H9 (cell line): ENCODE measurements at regions not wholly inside any gene's neighbourhood (a gene's known extent, or its start where the extent isn't known, plus 50 kb on each side); places are given as distances from the start of the nearest gene placed in this dataset.

Source experiments
- DNase-seq: peaks from one replicate; pipeline ENCODE4 v3.0.0-alpha.2; 2017
- H2AFZ ChIP-seq: one replicate; pipeline ENCODE4 v1.6.1; 2013; ENCODE audit warnings: mild to moderate bottlenecking, low read length, control low read depth, moderate library complexity
- H2AK5ac ChIP-seq: 2 replicates; pipeline ENCODE4 v1.6.1; 2013; ENCODE audit warnings: low read length, control low read depth, mixed read lengths; ENCODE audit not compliant: insufficient read length
- H2BK120ac ChIP-seq: one replicate; pipeline ENCODE4 v1.6.1; 2013; ENCODE audit warnings: low read depth, mild to moderate bottlenecking, low read length, control low read depth, inconsistent platforms; ENCODE audit not compliant: poor library complexity, severe bottlenecking
- H2BK12ac ChIP-seq: 2 replicates; pipeline ENCODE4 v1.6.1; 2013; ENCODE audit warnings: low read length, control low read depth, mixed read lengths, low read depth; ENCODE audit not compliant: insufficient read length
- H2BK15ac ChIP-seq: 2 replicates; pipeline ENCODE4 v1.6.1; 2013; ENCODE audit warnings: low read depth, low read length, control low read depth
- H2BK20ac ChIP-seq: one replicate; pipeline ENCODE4 v1.6.1; 2013; ENCODE audit warnings: low read depth, mild to moderate bottlenecking, low read length, control low read depth, inconsistent platforms; ENCODE audit not compliant: poor library complexity, severe bottlenecking
- H2BK5ac ChIP-seq: 2 replicates; pipeline ENCODE4 v1.6.1; 2013; ENCODE audit warnings: low read length, control low read depth, mixed read lengths; ENCODE audit not compliant: insufficient read length
- H3K14ac ChIP-seq: 2 replicates; pipeline ENCODE4 v1.6.1; 2013; ENCODE audit warnings: low read length, control low read depth; ENCODE audit not compliant: insufficient read depth
- H3K18ac ChIP-seq: 2 replicates; pipeline ENCODE4 v1.6.1; 2013; ENCODE audit warnings: low read depth, mild to moderate bottlenecking, mixed read lengths, low read length, control low read depth; ENCODE audit not compliant: insufficient read length
- H3K23ac ChIP-seq: 2 replicates; pipeline ENCODE4 v1.6.1; 2013; ENCODE audit warnings: low read length, control low read depth, mixed read lengths, low read depth; ENCODE audit not compliant: insufficient read length
- H3K23me2 ChIP-seq: 2 replicates; pipeline ENCODE4 v1.6.1; 2013; ENCODE audit warnings: low read depth, mild to moderate bottlenecking, mixed read lengths, low read length, control low read depth; ENCODE audit not compliant: insufficient read length, poor library complexity, severe bottlenecking
- H3K27ac ChIP-seq: 2 replicates; pipeline ENCODE4 v1.5.1; 2013; ENCODE audit warnings: low read length, control low read depth, mixed read lengths, low read depth; ENCODE audit not compliant: insufficient read length
- H3K27me3 ChIP-seq: 2 replicates; pipeline ENCODE4 v1.6.1; 2013; ENCODE audit warnings: low read length, control low read depth, inconsistent platforms; ENCODE audit not compliant: insufficient read depth
- H3K4ac ChIP-seq: 2 replicates; pipeline ENCODE4 v1.6.1; 2013; ENCODE audit warnings: low read depth, mild to moderate bottlenecking, control low read depth, inconsistent platforms, low read length, moderate library complexity
- H3K4me1 ChIP-seq: 2 replicates; pipeline ENCODE4 v1.6.1; 2013; ENCODE audit warnings: low read length, control low read depth, inconsistent platforms; ENCODE audit not compliant: insufficient read depth
- H3K4me2 ChIP-seq: 2 replicates; pipeline ENCODE4 v1.6.1; 2013; ENCODE audit warnings: low read length, control low read depth, mixed read lengths; ENCODE audit not compliant: insufficient read length, insufficient read depth
- H3K56ac ChIP-seq: 2 replicates; pipeline ENCODE4 v1.6.1; 2013; ENCODE audit warnings: low read depth, mild to moderate bottlenecking, mixed read lengths, low read length, control low read depth; ENCODE audit not compliant: insufficient read length
- H3K79me1 ChIP-seq: 2 replicates; pipeline ENCODE4 v1.6.1; 2013; ENCODE audit warnings: low read depth, mild to moderate bottlenecking, moderate library complexity, low read length, control low read depth, inconsistent platforms; ENCODE audit not compliant: insufficient read depth, poor library complexity, severe bottlenecking
- H3K79me2 ChIP-seq: 2 replicates; pipeline ENCODE4 v1.6.1; 2013; ENCODE audit warnings: low read length, control low read depth, inconsistent platforms; ENCODE audit not compliant: insufficient read depth
- H3K9ac ChIP-seq: 2 replicates; pipeline ENCODE4 v1.6.1; 2013; ENCODE audit warnings: low read length, control low read depth, mixed read lengths; ENCODE audit not compliant: insufficient read length; ENCODE audit errors: extremely low read depth
- H3K9me3 ChIP-seq: one replicate; pipeline ENCODE4 v1.6.1; 2013; ENCODE audit warnings: low read depth, low read length, inconsistent platforms; ENCODE audit not compliant: control insufficient read depth
- H3T11ph ChIP-seq: one replicate; pipeline ENCODE4 v1.6.1; 2013; ENCODE audit warnings: mild to moderate bottlenecking, low read length, control low read depth, inconsistent platforms
- H4K20me1 ChIP-seq: one replicate; pipeline ENCODE4 v1.6.1; 2013; ENCODE audit not compliant: control insufficient read depth, insufficient read length, insufficient read depth
- H4K5ac ChIP-seq: 2 replicates; pipeline ENCODE4 v1.6.1; 2013; ENCODE audit warnings: low read depth, mild to moderate bottlenecking, mixed read lengths, low read length, control low read depth; ENCODE audit not compliant: insufficient read length
- H4K8ac ChIP-seq: replicated peaks from 2 replicates; pipeline ENCODE4 v1.6.1; 2013; ENCODE audit warnings: low read length, control low read depth, mixed read lengths, low read depth; ENCODE audit not compliant: insufficient read length
- H4K91ac ChIP-seq: 2 replicates; pipeline ENCODE4 v1.6.1; 2013; ENCODE audit warnings: low read depth, mild to moderate bottlenecking, moderate library complexity, mixed read lengths, low read length, control low read depth; ENCODE audit not compliant: insufficient read length
- H3K27ac Mint-ChIP-seq, 3 experiments: 2 replicates in 2 of 3; 3 replicates in 1 of 3; pipeline ENCODE4 v1.8.0; 2020 to 2021; ENCODE audit warnings: mixed read lengths in 3 of 3, mild to moderate bottlenecking in 1 of 3, moderate library complexity in 1 of 3
- H3K27me3 Mint-ChIP-seq: 2 replicates; pipeline ENCODE4 v1.8.0; 2021; ENCODE audit warnings: low read depth, mild to moderate bottlenecking, moderate library complexity, mixed read lengths
- H3K36me3 Mint-ChIP-seq, 3 experiments: 2 replicates in 2 of 3; 3 replicates in 1 of 3; pipeline ENCODE4 v1.8.0; 2020 to 2021; ENCODE audit warnings: low read depth in 3 of 3, mixed read lengths in 3 of 3; ENCODE audit not compliant: insufficient read depth in 1 of 3
- H3K4me1 Mint-ChIP-seq, 2 experiments: 2 replicates each; pipeline ENCODE4 v1.8.0; 2020; ENCODE audit warnings: mixed read lengths in 2 of 2
- H3K4me3 Mint-ChIP-seq, 2 experiments: 2 replicates in 1 of 2; 3 replicates in 1 of 2; pipeline ENCODE4 v1.8.0; 2020 to 2021; ENCODE audit warnings: mild to moderate bottlenecking in 2 of 2, mixed read lengths in 2 of 2, moderate library complexity in 1 of 2
- H3K9me3 Mint-ChIP-seq, 2 experiments: 2 replicates in 1 of 2; 3 replicates in 1 of 2; pipeline ENCODE4 v1.8.0; 2020; ENCODE audit warnings: mild to moderate bottlenecking in 2 of 2, mixed read lengths in 2 of 2, moderate library complexity in 1 of 2
- WGBS: extraction: QIAGEN DNeasy Blood & Tissue Kit; methylation state at CpG from one replicate; pipeline ENCODE4 v1.1.7; 2013; ENCODE audit warnings: missing lambda C conversion rate, low lambda C conversion rate, mixed read lengths; ENCODE audit not compliant: insufficient read length; ENCODE audit errors: extremely low coverage; 5-methylcytosine and 5-hydroxymethylcytosine counted together
- TF ChIP-seq, protein P1 (sequence below): fragments of 200-600 bp; sonication (generic); conservative IDR thresholded peaks from 3 replicates; pipeline ENCODE4 v1.8.0; 2021; ENCODE audit warnings: antibody characterized with exemption, mild to moderate bottlenecking

DNA sequence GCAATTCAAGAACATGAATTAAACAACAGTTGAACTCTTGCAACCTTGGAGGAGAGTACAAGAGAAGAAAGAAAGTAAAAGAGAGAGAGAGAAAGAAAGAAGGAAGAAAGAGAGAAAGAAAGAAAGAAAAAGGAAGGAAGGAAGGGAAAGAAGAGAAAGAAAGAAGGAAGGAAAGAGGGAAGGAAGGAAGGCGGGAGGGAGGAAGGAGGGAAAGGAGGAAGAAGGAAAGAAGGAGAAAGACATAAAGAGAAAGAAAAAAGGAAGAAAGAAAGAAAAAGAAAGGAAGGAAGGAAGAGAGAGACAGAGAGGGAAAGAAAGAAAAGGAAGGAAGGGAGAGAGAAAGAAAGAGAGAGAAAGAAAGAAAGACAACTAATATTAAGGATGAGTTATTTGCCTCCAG lies 1106.7 kb downstream of the TYW1 start:
- Histone ChIP-seq H3K23me2 (no peaks in the 10 kb centered on the region), H3T11ph (no peak overlapping the region), H2BK120ac (no peak overlapping the region), H3K79me1 (no peaks in the 10 kb centered on the region), H3K23ac (no peak overlapping the region), H2BK20ac (no peak overlapping the region), H3K27ac (no peak overlapping the region), H2BK15ac (no peak overlapping the region), H3K4ac (no peak overlapping the region), H4K8ac (no peak overlapping the region), H4K5ac (no peak overlapping the region), H3K79me2 (no peaks in the 10 kb centered on the region), H3K56ac (no peak overlapping the region), H3K27me3 (no peaks in the 10 kb centered on the region), H3K4me2 (no peak overlapping the region), H4K20me1 (no peaks in the 10 kb centered on the region), H3K9ac (no peak overlapping the region), H2BK12ac (no peak overlapping the region), H3K9me3 (no peaks in the 10 kb centered on the region), H2AFZ (no peak overlapping the region), H3K18ac (no peak overlapping the region), H2AK5ac (no peak overlapping the region), H4K91ac (no peak overlapping the region), H2BK5ac (no peak overlapping the region), H3K14ac (no peak overlapping the region), H3K4me1 (peaks cover 3% of the 10 kb centered on the region; the same call in 1 of the 2 replicates)
- H3K4me3 Mint-ChIP-seq = no peak overlapping the region
- H3K36me3 Mint-ChIP-seq = no peaks in the 10 kb centered on the region; a peak in 1 of 7 replicates
- no peaks in the 10 kb centered on the region; a peak in 1 of 5 replicates for H3K9me3 Mint-ChIP-seq
- WGBS = no CpG with 5 or more reads among the region's 1 CpG
- no peak for DNase-seq
- peaks cover 3 to 4% of the 10 kb centered on the region in 2 experiments for H3K4me1 Mint-ChIP-seq
- H3K27me3 Mint-ChIP-seq = no peaks in the 10 kb centered on the region
- TF ChIP-seq, protein P1, sequence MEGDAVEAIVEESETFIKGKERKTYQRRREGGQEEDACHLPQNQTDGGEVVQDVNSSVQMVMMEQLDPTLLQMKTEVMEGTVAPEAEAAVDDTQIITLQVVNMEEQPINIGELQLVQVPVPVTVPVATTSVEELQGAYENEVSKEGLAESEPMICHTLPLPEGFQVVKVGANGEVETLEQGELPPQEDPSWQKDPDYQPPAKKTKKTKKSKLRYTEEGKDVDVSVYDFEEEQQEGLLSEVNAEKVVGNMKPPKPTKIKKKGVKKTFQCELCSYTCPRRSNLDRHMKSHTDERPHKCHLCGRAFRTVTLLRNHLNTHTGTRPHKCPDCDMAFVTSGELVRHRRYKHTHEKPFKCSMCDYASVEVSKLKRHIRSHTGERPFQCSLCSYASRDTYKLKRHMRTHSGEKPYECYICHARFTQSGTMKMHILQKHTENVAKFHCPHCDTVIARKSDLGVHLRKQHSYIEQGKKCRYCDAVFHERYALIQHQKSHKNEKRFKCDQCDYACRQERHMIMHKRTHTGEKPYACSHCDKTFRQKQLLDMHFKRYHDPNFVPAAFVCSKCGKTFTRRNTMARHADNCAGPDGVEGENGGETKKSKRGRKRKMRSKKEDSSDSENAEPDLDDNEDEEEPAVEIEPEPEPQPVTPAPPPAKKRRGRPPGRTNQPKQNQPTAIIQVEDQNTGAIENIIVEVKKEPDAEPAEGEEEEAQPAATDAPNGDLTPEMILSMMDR = no peak
- H3K27ac Mint-ChIP-seq = no peak overlapping the region
